ENCODE measurements at regions not wholly inside any gene's neighbourhood (a gene's known extent, or its start where the extent isn't known, plus 50 kb on each side); places are given as distances from the start of the nearest gene placed in this dataset.

- H3K27ac Mint-ChIP-seq, result no peak overlapping the region
- no peak overlapping the region for H3K4me3 Mint-ChIP-seq
- H3K27ac ChIP-seq (ENCODE audit: insufficient read depth, low read length, poor library complexity, severe bottlenecking), result no peak overlapping the region
- peak in 2 of 3 donors; percentile 18 to 57 for DNase-seq
- H3K4me3 ChIP-seq (ENCODE audit: low read depth, low read length), result no peak overlapping the region
- no peaks in the 10 kb centered on the region for H3K4me1 ChIP-seq (ENCODE audit: control insufficient read depth, insufficient read depth, low read length, poor library complexity, severe bottlenecking)
- no peaks in the 10 kb centered on the region for H3K27me3 ChIP-seq (ENCODE audit: control insufficient read depth, insufficient read depth, low read length)
- peaks cover 12% of the 10 kb centered on the region for H3K27me3 Mint-ChIP-seq
- H3K36me3 ChIP-seq (ENCODE audit: control insufficient read depth, insufficient read depth, low read length), result no peaks in the 10 kb centered on the region
- peaks cover 0 to 2% (median 0%) of the 10 kb centered on the region in 7 donors for H3K9me3 Mint-ChIP-seq
- ATAC-seq (ENCODE audit: low read depth in 2 of 2), result peak in 1 of 2 donors; percentile 53
- no peaks in the 10 kb centered on the region for H3K9me3 ChIP-seq (ENCODE audit: control insufficient read depth in 2 of 2, low read length in 2 of 2)
- no peaks in the 10 kb centered on the region for H3K36me3 Mint-ChIP-seq
- peaks cover 0 to 7% (median 6%) of the 10 kb centered on the region in 4 donors for H3K4me1 Mint-ChIP-seq
These were observed 267.4 kb upstream of the HMGA2 start for GRCh38 chr12:65556676-65557437.

- Histone ChIP-seq H3K36me3 (ENCODE audit: control insufficient read depth, insufficient read depth, low read length) (no peaks in the 10 kb centered on the region), H3K27ac (ENCODE audit: insufficient read depth, low read length, poor library complexity, severe bottlenecking) (no peak overlapping the region), H3K4me3 (ENCODE audit: low read depth, low read length) (no peak overlapping the region), H3K9me3 (ENCODE audit: control insufficient read depth in 2 of 2, low read length in 2 of 2) (no peaks in the 10 kb centered on the region), H3K27me3 (ENCODE audit: control insufficient read depth, insufficient read depth, low read length) (no peaks in the 10 kb centered on the region), H3K4me1 (ENCODE audit: control insufficient read depth, insufficient read depth, low read length, poor library complexity, severe bottlenecking) (no peaks in the 10 kb centered on the region)
- Mint-ChIP-seq H3K27me3 (peaks cover 16% of the 10 kb centered on the region), H3K36me3 (no peaks in the 10 kb centered on the region), H3K4me3 (no peak overlapping the region), H3K9me3 (peaks cover 0 to 2% (median 0%) of the 10 kb centered on the region in 7 donors), H3K4me1 (peaks cover 0 to 7% (median 6%) of the 10 kb centered on the region in 4 donors), H3K27ac (no peak overlapping the region)
- ATAC-seq (ENCODE audit: low read depth in 2 of 2) (no peak), DNase-seq (no peak)
These were observed 266.7 kb upstream of the HMGA2 start for GRCh38 chr12:65557438-65558181.

GRCh38 chr12:65560286-65560685, 264.0 kb upstream of the HMGA2 start:
- no peaks in the 10 kb centered on the region for H3K36me3 Mint-ChIP-seq
- H3K4me1 Mint-ChIP-seq, result peaks cover 0 to 7% (median 6%) of the 10 kb centered on the region in 4 donors
- Histone ChIP-seq H3K27me3 (ENCODE audit: control insufficient read depth, insufficient read depth, low read length) (peaks cover 2% of the 10 kb centered on the region), H3K27ac (ENCODE audit: insufficient read depth, low read length, poor library complexity, severe bottlenecking) (no peak overlapping the region), H3K4me1 (ENCODE audit: control insufficient read depth, insufficient read depth, low read length, poor library complexity, severe bottlenecking) (no peaks in the 10 kb centered on the region), H3K9me3 (ENCODE audit: control insufficient read depth in 2 of 2, low read length in 2 of 2) (no peaks in the 10 kb centered on the region), H3K36me3 (ENCODE audit: control insufficient read depth, insufficient read depth, low read length) (no peaks in the 10 kb centered on the region), H3K4me3 (ENCODE audit: low read depth, low read length) (no peak overlapping the region)
- H3K4me3 Mint-ChIP-seq, result no peak overlapping the region
- no peak for DNase-seq
- H3K27me3 Mint-ChIP-seq, result peaks cover 16% of the 10 kb centered on the region
- no peak overlapping the region for H3K27ac Mint-ChIP-seq
- peaks cover 0 to 2% (median 0%) of the 10 kb centered on the region in 7 donors for H3K9me3 Mint-ChIP-seq
- no peak for ATAC-seq (ENCODE audit: low read depth in 2 of 2)

GRCh38 chr12:65561798-65562382, 262.4 kb upstream of the HMGA2 start:
- H3K27me3 ChIP-seq (ENCODE audit: control insufficient read depth, insufficient read depth, low read length), result peaks cover 3% of the 10 kb centered on the region
- Mint-ChIP-seq H3K9me3 (peaks cover 0 to under 1% (median 0%) of the 10 kb centered on the region in 7 donors), H3K27ac (no peak overlapping the region), H3K4me1 (peaks cover 0 to 4% (median 2%) of the 10 kb centered on the region in 4 donors), H3K36me3 (no peaks in the 10 kb centered on the region), H3K4me3 (no peak overlapping the region), H3K27me3 (peaks cover 22% of the 10 kb centered on the region)
- no peaks in the 10 kb centered on the region for H3K4me1 ChIP-seq (ENCODE audit: control insufficient read depth, insufficient read depth, low read length, poor library complexity, severe bottlenecking)
- DNase-seq (no peak), ATAC-seq (ENCODE audit: low read depth in 2 of 2) (no peak)
- no peak overlapping the region for H3K27ac ChIP-seq (ENCODE audit: insufficient read depth, low read length, poor library complexity, severe bottlenecking)
- H3K9me3 ChIP-seq (ENCODE audit: control insufficient read depth in 2 of 2, low read length in 2 of 2), result no peaks in the 10 kb centered on the region
- no peak overlapping the region for H3K4me3 ChIP-seq (ENCODE audit: low read depth, low read length)
- no peaks in the 10 kb centered on the region for H3K36me3 ChIP-seq (ENCODE audit: control insufficient read depth, insufficient read depth, low read length)

GRCh38 chr12:65565601-65566560, 258.4 kb upstream of the HMGA2 start:
- peaks cover 0 to 5% (median 0%) of the 10 kb centered on the region in 7 donors for H3K9me3 Mint-ChIP-seq
- H3K27ac Mint-ChIP-seq, result no peak overlapping the region
- H3K4me1 ChIP-seq (ENCODE audit: control insufficient read depth, insufficient read depth, low read length, poor library complexity, severe bottlenecking), result no peaks in the 10 kb centered on the region
- peaks cover 3% of the 10 kb centered on the region for H3K27me3 ChIP-seq (ENCODE audit: control insufficient read depth, insufficient read depth, low read length)
- peaks cover 13% of the 10 kb centered on the region for H3K27me3 Mint-ChIP-seq
- no peak for ATAC-seq (ENCODE audit: low read depth in 2 of 2)
- no peaks in the 10 kb centered on the region for H3K36me3 Mint-ChIP-seq
- no peak for DNase-seq
- H3K4me3 Mint-ChIP-seq, result no peak overlapping the region
- H3K9me3 ChIP-seq (ENCODE audit: control insufficient read depth in 2 of 2, low read length in 2 of 2), result no peaks in the 10 kb centered on the region
- no peaks in the 10 kb centered on the region for H3K4me1 Mint-ChIP-seq
- no peak overlapping the region for H3K27ac ChIP-seq (ENCODE audit: insufficient read depth, low read length, poor library complexity, severe bottlenecking)
- H3K36me3 ChIP-seq (ENCODE audit: control insufficient read depth, insufficient read depth, low read length), result no peaks in the 10 kb centered on the region
- H3K4me3 ChIP-seq (ENCODE audit: low read depth, low read length), result no peak overlapping the region

- Histone ChIP-seq H3K4me1 (ENCODE audit: control insufficient read depth, insufficient read depth, low read length, poor library complexity, severe bottlenecking) (no peaks in the 10 kb centered on the region), H3K27ac (ENCODE audit: insufficient read depth, low read length, poor library complexity, severe bottlenecking) (no peak overlapping the region), H3K27me3 (ENCODE audit: control insufficient read depth, insufficient read depth, low read length) (peaks cover 3% of the 10 kb centered on the region), H3K36me3 (ENCODE audit: control insufficient read depth, insufficient read depth, low read length) (no peaks in the 10 kb centered on the region), H3K4me3 (ENCODE audit: low read depth, low read length) (no peak overlapping the region), H3K9me3 (ENCODE audit: control insufficient read depth in 2 of 2, low read length in 2 of 2) (no peaks in the 10 kb centered on the region)
- ATAC-seq (ENCODE audit: low read depth in 2 of 2), result no peak
- Mint-ChIP-seq H3K4me3 (no peak overlapping the region), H3K9me3 (peaks cover 0 to 5% (median 0%) of the 10 kb centered on the region in 7 donors), H3K27me3 (peaks cover 12% of the 10 kb centered on the region), H3K36me3 (no peaks in the 10 kb centered on the region), H3K27ac (no peak overlapping the region), H3K4me1 (no peaks in the 10 kb centered on the region)
- no peak for DNase-seq
These were observed 257.5 kb upstream of the HMGA2 start for GRCh38 chr12:65566751-65567150.

GRCh38 chr12:65567820-65568219, 256.5 kb upstream of the HMGA2 start:
- Mint-ChIP-seq H3K4me3 (no peak overlapping the region), H3K36me3 (no peaks in the 10 kb centered on the region), H3K9me3 (peaks cover 0 to 5% (median 2%) of the 10 kb centered on the region in 7 donors), H3K4me1 (no peaks in the 10 kb centered on the region), H3K27ac (no peak overlapping the region), H3K27me3 (peaks cover 11% of the 10 kb centered on the region)
- Histone ChIP-seq H3K36me3 (ENCODE audit: control insufficient read depth, insufficient read depth, low read length) (no peaks in the 10 kb centered on the region), H3K27ac (ENCODE audit: insufficient read depth, low read length, poor library complexity, severe bottlenecking) (no peak overlapping the region), H3K27me3 (ENCODE audit: control insufficient read depth, insufficient read depth, low read length) (peaks cover 3% of the 10 kb centered on the region), H3K9me3 (ENCODE audit: control insufficient read depth in 2 of 2, low read length in 2 of 2) (no peaks in the 10 kb centered on the region), H3K4me3 (ENCODE audit: low read depth, low read length) (no peak overlapping the region), H3K4me1 (ENCODE audit: control insufficient read depth, insufficient read depth, low read length, poor library complexity, severe bottlenecking) (no peaks in the 10 kb centered on the region)
- DNase-seq, result no peak
- ATAC-seq (ENCODE audit: low read depth in 2 of 2), result no peak
